ENCODE measurements at regions not wholly inside any gene's neighbourhood (a gene's known extent, or its start where the extent isn't known, plus 50 kb on each side); places are given as distances from the start of the nearest gene placed in this dataset.

GRCh38 chr10:117615649-117616048 is 73.1 kb downstream of the EMX2 start:
- no peak for TF ChIP-seq CTCF (conservative IDR thresholded peaks at IDR 0.05; ENCODE audit: low read depth, low read length)
- no peak for TF ChIP-seq EZH2 (IDR thresholded peaks at IDR 0.05; ENCODE audit: borderline replicate concordance, low read depth, low read length, poor library complexity, severe bottlenecking)

All from A673 (cell line).